Parathyroid adenoma (tissue), 2 donors: ENCODE measurements at regions not wholly inside any gene's neighbourhood (a gene's known extent, or its start where the extent isn't known, plus 50 kb on each side); places are given as distances from the start of the nearest gene placed in this dataset.

Source experiments
- H2AFZ ChIP-seq: fragments of 300-600 bp; sonication (generic); one replicate; pipeline ENCODE4 v1.7.0; 2017; ENCODE audit warnings: antibody characterized with exemption, mild to moderate bottlenecking
- H3K27ac ChIP-seq: fragments of 300-600 bp; sonication (generic); one replicate; pipeline ENCODE4 v1.7.0; 2017
- H3K27me3 ChIP-seq: fragments of 300-600 bp; sonication (generic); one replicate; pipeline ENCODE4 v1.7.0; 2017; ENCODE audit warnings: low read length; ENCODE audit not compliant: control insufficient read depth, insufficient read depth
- H3K36me3 ChIP-seq: fragments of 300-600 bp; sonication (generic); one replicate; pipeline ENCODE4 v1.7.0; 2017; ENCODE audit warnings: low read length; ENCODE audit not compliant: control insufficient read depth, insufficient read depth
- H3K4me1 ChIP-seq: fragments of 300-600 bp; sonication (generic); one replicate; pipeline ENCODE4 v1.7.0; 2017; ENCODE audit warnings: control low read depth
- H3K4me2 ChIP-seq: fragments of 300-600 bp; sonication (generic); one replicate; pipeline ENCODE4 v1.7.0; 2017; ENCODE audit warnings: low read length
- H3K4me3 ChIP-seq: fragments of 300-600 bp; sonication (generic); one replicate; pipeline ENCODE4 v1.7.0; 2017; ENCODE audit warnings: low read depth, low read length
- H3K79me2 ChIP-seq: fragments of 300-600 bp; sonication (generic); one replicate; pipeline ENCODE4 v1.7.0; 2017; ENCODE audit warnings: control low read depth
- H3K9ac ChIP-seq: fragments of 300-600 bp; sonication (generic); one replicate; pipeline ENCODE4 v1.7.0; 2017; ENCODE audit warnings: mild to moderate bottlenecking
- H3K9me3 ChIP-seq: fragments of 300-600 bp; sonication (generic); one replicate; pipeline ENCODE4 v1.7.0; 2017; ENCODE audit warnings: low read length; ENCODE audit not compliant: control insufficient read depth
- TF ChIP-seq, protein P1 (sequence below): fragments of 300-600 bp; sonication (generic); IDR thresholded peaks from one replicate; pipeline ENCODE4 v1.7.0; 2017; ENCODE audit warnings: antibody characterized with exemption, mild to moderate bottlenecking
- donor health status: primary hyperparathyroidism.

GRCh38 chr6:8652710-8653109 is 217.4 kb upstream of the SLC35B3 start:
- no peak overlapping the region for H3K27ac ChIP-seq
- no peak overlapping the region for H3K4me2 ChIP-seq
- no peaks in the 10 kb centered on the region for H3K4me1 ChIP-seq
- H3K79me2 ChIP-seq: no peaks in the 10 kb centered on the region
- H3K36me3 ChIP-seq: no peaks in the 10 kb centered on the region
- no peak overlapping the region for H3K9ac ChIP-seq
- TF ChIP-seq, protein P1, sequence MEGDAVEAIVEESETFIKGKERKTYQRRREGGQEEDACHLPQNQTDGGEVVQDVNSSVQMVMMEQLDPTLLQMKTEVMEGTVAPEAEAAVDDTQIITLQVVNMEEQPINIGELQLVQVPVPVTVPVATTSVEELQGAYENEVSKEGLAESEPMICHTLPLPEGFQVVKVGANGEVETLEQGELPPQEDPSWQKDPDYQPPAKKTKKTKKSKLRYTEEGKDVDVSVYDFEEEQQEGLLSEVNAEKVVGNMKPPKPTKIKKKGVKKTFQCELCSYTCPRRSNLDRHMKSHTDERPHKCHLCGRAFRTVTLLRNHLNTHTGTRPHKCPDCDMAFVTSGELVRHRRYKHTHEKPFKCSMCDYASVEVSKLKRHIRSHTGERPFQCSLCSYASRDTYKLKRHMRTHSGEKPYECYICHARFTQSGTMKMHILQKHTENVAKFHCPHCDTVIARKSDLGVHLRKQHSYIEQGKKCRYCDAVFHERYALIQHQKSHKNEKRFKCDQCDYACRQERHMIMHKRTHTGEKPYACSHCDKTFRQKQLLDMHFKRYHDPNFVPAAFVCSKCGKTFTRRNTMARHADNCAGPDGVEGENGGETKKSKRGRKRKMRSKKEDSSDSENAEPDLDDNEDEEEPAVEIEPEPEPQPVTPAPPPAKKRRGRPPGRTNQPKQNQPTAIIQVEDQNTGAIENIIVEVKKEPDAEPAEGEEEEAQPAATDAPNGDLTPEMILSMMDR: no peak
- H3K27me3 ChIP-seq: no peaks in the 10 kb centered on the region
- no peak overlapping the region for H2AFZ ChIP-seq
- no peaks in the 10 kb centered on the region for H3K9me3 ChIP-seq
- H3K4me3 ChIP-seq: no peak overlapping the region

DNA sequence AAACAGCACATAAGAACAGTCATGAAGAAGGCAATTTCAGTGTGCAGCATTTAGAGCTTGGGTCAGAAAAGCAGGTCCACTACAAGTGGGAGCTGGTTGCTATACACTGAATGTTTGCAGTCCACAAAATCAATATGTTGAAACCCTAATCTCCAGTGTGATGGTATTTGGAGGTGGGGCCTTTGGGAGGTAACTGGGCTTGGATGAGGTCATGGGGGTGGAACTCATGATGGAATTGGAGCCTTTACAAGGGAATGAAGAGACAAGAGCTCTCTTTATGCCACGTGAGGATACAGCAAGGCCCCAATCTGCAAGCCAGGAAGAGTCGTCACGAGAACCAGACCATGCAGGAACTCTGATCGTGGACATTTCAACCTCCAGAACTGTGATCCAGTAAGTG is 216.7 kb upstream of the SLC35B3 start:
- H3K4me3 ChIP-seq: no peak overlapping the region
- H2AFZ ChIP-seq: no peak overlapping the region
- H3K9ac ChIP-seq: no peak overlapping the region
- H3K4me1 ChIP-seq: no peaks in the 10 kb centered on the region
- no peak overlapping the region for H3K27ac ChIP-seq
- H3K27me3 ChIP-seq: no peaks in the 10 kb centered on the region
- H3K9me3 ChIP-seq: no peaks in the 10 kb centered on the region
- H3K4me2 ChIP-seq: no peak overlapping the region
- no peaks in the 10 kb centered on the region for H3K79me2 ChIP-seq
- TF ChIP-seq, protein P1: no peak
- H3K36me3 ChIP-seq: no peaks in the 10 kb centered on the region

GRCh38 chr6:8645212-8645611 is 209.9 kb upstream of the SLC35B3 start:
- Histone ChIP-seq H3K27ac (no peak overlapping the region), H3K4me2 (no peak overlapping the region), H3K9ac (no peak overlapping the region), H3K4me1 (no peaks in the 10 kb centered on the region), H3K79me2 (no peaks in the 10 kb centered on the region), H3K27me3 (no peaks in the 10 kb centered on the region), H3K36me3 (no peaks in the 10 kb centered on the region), H3K4me3 (no peak overlapping the region), H3K9me3 (peaks cover 3% of the 10 kb centered on the region), H2AFZ (no peak overlapping the region)
- TF ChIP-seq, protein P1: no peak

- Histone ChIP-seq H3K9ac (no peak overlapping the region), H3K4me1 (no peaks in the 10 kb centered on the region), H3K36me3 (no peaks in the 10 kb centered on the region), H3K27ac (no peak overlapping the region), H3K79me2 (no peaks in the 10 kb centered on the region), H3K4me2 (no peak overlapping the region), H2AFZ (no peak overlapping the region), H3K27me3 (no peaks in the 10 kb centered on the region), H3K9me3 (peaks cover 3% of the 10 kb centered on the region), H3K4me3 (no peak overlapping the region)
- TF ChIP-seq, protein P1: no peak
These were observed 209.0 kb upstream of the SLC35B3 start for GRCh38 chr6:8644306-8644705.

DNA sequence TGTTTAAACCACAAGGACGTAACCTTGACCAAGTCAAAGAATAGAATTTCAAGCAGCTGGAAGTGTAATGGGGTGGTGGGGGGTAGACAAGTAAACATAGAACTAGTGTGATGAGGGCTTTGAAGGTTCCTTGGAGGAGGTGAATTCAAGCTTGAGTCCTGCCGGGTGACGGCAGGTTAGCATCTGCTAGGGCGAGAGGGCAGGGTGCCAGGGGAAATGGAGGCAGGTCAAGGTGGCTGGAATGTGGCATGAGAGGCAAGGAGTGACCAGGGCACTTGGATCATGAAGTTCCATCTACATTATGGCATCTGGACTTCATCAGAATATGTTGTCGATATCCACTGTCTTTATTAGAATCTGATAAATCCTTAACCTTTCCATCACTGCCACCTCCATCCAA is 207.5 kb upstream of the SLC35B3 start:
- TF ChIP-seq, protein P1: no peak
- no peak overlapping the region for H3K27ac ChIP-seq
- peaks cover 3% of the 10 kb centered on the region for H3K9me3 ChIP-seq
- H3K27me3 ChIP-seq: no peaks in the 10 kb centered on the region
- no peak overlapping the region for H3K4me3 ChIP-seq
- H3K9ac ChIP-seq: no peak overlapping the region
- no peaks in the 10 kb centered on the region for H3K79me2 ChIP-seq
- H3K36me3 ChIP-seq: no peaks in the 10 kb centered on the region
- no peak overlapping the region for H2AFZ ChIP-seq
- no peak overlapping the region for H3K4me2 ChIP-seq
- H3K4me1 ChIP-seq: no peaks in the 10 kb centered on the region
